Endothelial cell (in vitro differentiated cells): ENCODE measurements at regions not wholly inside any gene's neighbourhood (a gene's known extent, or its start where the extent isn't known, plus 50 kb on each side); places are given as distances from the start of the nearest gene placed in this dataset.
"Not testable (repeated sequence)": the region's sequence is repeated elsewhere in the genome, so short reads cannot be mapped to it uniquely, and the experiment has no call there.

Experiments
- DNase-seq: peaks from one replicate; pipeline ENCODE4 v3.0.0; 2021; ENCODE audit warnings: low spot score
- H3K27ac Mint-ChIP-seq: one replicate; pipeline ENCODE4 v1.8.0; 2021; ENCODE audit warnings: mixed read lengths, inconsistent platforms; ENCODE audit not compliant: unreplicated experiment
- H3K27me3 Mint-ChIP-seq: one replicate; pipeline ENCODE4 v1.8.0; 2021; ENCODE audit warnings: mild to moderate bottlenecking, moderate library complexity, mixed read lengths, inconsistent platforms; ENCODE audit not compliant: unreplicated experiment
- H3K36me3 Mint-ChIP-seq: one replicate; pipeline ENCODE4 v1.8.0; 2021; ENCODE audit warnings: mild to moderate bottlenecking, low read depth, mixed read lengths, inconsistent platforms; ENCODE audit not compliant: unreplicated experiment
- H3K4me1 Mint-ChIP-seq: one replicate; pipeline ENCODE4 v1.8.0; 2021; ENCODE audit warnings: mild to moderate bottlenecking, mixed read lengths, inconsistent platforms; ENCODE audit not compliant: unreplicated experiment
- H3K4me3 Mint-ChIP-seq: one replicate; pipeline ENCODE4 v1.8.0; 2021; ENCODE audit warnings: mild to moderate bottlenecking, mixed read lengths, inconsistent platforms; ENCODE audit not compliant: unreplicated experiment
- H3K9me3 Mint-ChIP-seq: one replicate; pipeline ENCODE4 v1.8.0; 2021; ENCODE audit warnings: mixed read lengths, inconsistent platforms; ENCODE audit not compliant: unreplicated experiment

DNA sequence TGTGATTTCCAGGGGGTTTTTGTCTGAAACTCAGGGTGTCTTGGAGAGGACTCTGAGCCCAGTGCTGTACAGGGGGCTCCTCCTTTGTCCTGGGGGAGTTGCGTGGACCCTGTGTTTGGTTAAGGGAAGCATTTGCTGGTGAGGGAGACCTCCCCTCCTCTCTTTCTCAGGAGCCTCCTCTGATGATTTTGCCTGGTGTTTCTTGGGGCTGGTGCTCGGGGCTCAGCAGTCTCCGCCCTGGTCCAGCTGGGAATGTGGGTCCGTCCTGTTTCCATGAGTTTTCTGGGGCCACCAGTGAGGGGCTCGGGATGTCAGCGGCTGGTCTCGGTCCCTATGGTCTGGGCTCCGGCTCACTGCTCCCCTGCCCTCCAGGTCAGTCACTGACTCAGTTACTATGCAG is 149.1 kb upstream of the POTEB2 start:
- H3K9me3 Mint-ChIP-seq, H3K27me3 Mint-ChIP-seq, DNase-seq, H3K27ac Mint-ChIP-seq, H3K4me1 Mint-ChIP-seq, H3K36me3 Mint-ChIP-seq, H3K4me3 Mint-ChIP-seq: not testable (repeated sequence)

- not testable (repeated sequence) for DNase-seq, H3K4me3 Mint-ChIP-seq, H3K27me3 Mint-ChIP-seq, H3K27ac Mint-ChIP-seq, H3K4me1 Mint-ChIP-seq, H3K9me3 Mint-ChIP-seq, H3K36me3 Mint-ChIP-seq
Observed at GRCh38 chr15:21013308-21013707, 147.2 kb upstream of the POTEB2 start.

DNA sequence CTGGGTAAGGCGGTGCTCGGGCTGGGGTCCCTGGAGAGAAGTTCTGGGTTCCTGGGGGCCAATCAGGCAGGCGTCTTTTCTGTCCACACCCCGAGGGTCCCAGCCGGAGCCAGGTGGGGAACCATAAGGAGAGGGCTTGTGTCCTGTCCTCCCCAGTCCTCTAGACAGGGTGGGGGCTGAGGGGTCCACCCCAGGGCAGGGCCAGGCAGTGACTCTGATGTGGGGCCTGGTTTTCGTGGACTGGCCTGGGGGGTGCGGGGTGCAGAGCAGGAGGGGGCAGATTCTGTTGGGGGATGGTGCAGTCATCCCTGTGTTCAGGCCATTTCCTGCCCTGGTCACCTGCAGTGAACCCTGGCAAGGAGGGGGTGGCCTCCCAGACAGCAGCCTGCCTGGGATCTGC is 143.5 kb upstream of the POTEB2 start:
- H3K4me1 Mint-ChIP-seq, H3K9me3 Mint-ChIP-seq, H3K27ac Mint-ChIP-seq, DNase-seq, H3K4me3 Mint-ChIP-seq, H3K36me3 Mint-ChIP-seq, H3K27me3 Mint-ChIP-seq: not testable (repeated sequence)

GRCh38 chr15:21003459-21003858 is 137.3 kb upstream of the POTEB2 start:
- DNase-seq, H3K27me3 Mint-ChIP-seq, H3K36me3 Mint-ChIP-seq, H3K4me1 Mint-ChIP-seq, H3K4me3 Mint-ChIP-seq, H3K9me3 Mint-ChIP-seq, H3K27ac Mint-ChIP-seq: not testable (repeated sequence)

- not testable (repeated sequence) for H3K9me3 Mint-ChIP-seq, DNase-seq, H3K4me3 Mint-ChIP-seq, H3K36me3 Mint-ChIP-seq, H3K4me1 Mint-ChIP-seq, H3K27ac Mint-ChIP-seq, H3K27me3 Mint-ChIP-seq
Observed at GRCh38 chr15:21001950-21002349, 135.8 kb upstream of the POTEB2 start.

DNA sequence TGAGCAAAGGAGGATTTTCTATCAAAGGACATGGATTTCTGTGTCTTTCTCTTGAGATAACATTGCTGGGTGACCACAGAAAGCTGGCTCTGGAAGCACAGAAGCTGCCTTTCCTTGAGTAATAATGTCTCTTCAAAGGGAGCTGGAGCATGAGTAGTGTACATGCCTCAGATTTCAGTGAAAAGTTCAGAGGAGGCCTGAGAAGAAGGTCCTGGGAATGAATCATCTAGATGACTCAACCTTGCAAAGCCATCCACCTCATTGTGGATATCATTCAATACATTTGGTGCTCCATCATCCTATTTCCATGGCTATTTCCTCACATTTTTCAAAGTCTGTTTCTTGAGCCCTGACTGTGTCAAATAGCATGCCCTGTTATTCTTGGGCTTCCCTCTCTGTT is 125.6 kb upstream of the POTEB2 start:
- not testable (repeated sequence) for H3K9me3 Mint-ChIP-seq, H3K36me3 Mint-ChIP-seq, H3K4me1 Mint-ChIP-seq, H3K27ac Mint-ChIP-seq, H3K27me3 Mint-ChIP-seq, H3K4me3 Mint-ChIP-seq, DNase-seq

DNA sequence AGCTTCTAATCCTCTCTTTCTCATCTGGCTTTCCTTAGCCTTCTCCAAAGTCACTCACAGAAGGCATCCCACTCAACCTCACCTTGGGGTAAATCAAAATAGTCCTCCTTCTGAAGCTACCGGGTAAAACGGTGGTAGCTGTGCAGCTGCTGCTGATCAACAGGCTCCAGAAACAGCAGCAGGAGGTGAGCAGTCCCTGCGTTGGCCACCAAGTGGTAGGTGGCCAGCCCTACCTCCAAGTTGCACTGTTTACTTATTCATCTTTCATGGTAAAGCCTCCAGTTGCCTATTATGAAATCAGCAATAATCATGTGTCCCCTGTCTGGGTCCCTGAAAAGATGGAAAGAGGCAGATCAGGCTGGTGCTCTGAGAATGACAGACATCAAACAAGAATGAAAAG is 125.1 kb upstream of the POTEB2 start:
- not testable (repeated sequence) for H3K27me3 Mint-ChIP-seq, H3K4me1 Mint-ChIP-seq, H3K9me3 Mint-ChIP-seq, H3K36me3 Mint-ChIP-seq, H3K4me3 Mint-ChIP-seq, DNase-seq, H3K27ac Mint-ChIP-seq

GRCh38 chr15:20986775-20987174 is 120.7 kb upstream of the POTEB2 start:
- not testable (repeated sequence) for H3K36me3 Mint-ChIP-seq, H3K27ac Mint-ChIP-seq, H3K9me3 Mint-ChIP-seq, H3K4me3 Mint-ChIP-seq, H3K27me3 Mint-ChIP-seq, DNase-seq, H3K4me1 Mint-ChIP-seq

DNA sequence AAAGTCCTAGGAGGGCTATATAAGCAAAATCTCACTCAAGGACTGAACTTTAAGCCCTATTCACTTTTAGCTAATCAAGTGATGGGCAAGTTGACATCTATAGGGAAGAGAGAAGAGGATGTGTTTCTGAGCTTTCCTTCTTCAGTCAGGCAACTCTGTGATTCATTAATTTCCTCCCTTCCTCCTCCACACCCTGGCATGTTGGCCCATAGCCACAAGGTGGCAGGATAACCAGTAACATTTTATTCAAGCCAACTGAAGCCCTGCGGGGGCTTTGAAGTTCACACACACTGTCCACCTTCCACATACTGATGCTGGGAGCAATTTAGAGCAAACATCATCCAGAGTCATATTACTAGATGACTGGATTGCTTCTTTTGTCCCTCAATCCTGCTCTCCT is 111.9 kb upstream of the POTEB2 start:
- not testable (repeated sequence) for H3K27ac Mint-ChIP-seq, H3K4me3 Mint-ChIP-seq, H3K36me3 Mint-ChIP-seq, H3K9me3 Mint-ChIP-seq, H3K27me3 Mint-ChIP-seq, H3K4me1 Mint-ChIP-seq, DNase-seq

GRCh38 chr15:20972762-20973161 is 106.6 kb upstream of the POTEB2 start:
- H3K36me3 Mint-ChIP-seq, H3K27ac Mint-ChIP-seq, H3K4me1 Mint-ChIP-seq, H3K4me3 Mint-ChIP-seq, DNase-seq, H3K9me3 Mint-ChIP-seq, H3K27me3 Mint-ChIP-seq: not testable (repeated sequence)

DNA sequence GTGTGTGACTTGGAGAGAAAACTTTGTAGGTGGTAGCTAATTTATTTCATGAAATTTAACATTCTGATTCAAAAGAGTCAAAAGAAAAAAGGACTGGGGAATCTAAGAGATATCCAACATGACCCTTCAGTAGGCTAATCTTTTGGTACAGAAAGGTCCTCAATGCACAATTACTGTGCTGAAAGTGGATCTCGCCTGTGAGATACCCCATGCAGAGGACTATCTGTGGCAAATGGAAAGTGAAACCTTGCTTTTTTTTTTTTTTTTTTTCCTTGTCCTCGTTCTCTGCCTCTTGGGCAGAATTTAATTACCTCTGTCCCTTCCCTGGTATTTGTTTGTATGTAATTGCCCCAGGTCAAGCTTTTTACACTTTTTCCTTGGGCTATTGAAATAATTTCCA is 93.2 kb upstream of the POTEB2 start:
- H3K9me3 Mint-ChIP-seq, H3K36me3 Mint-ChIP-seq: not testable (repeated sequence)

GRCh38 chr15:20929322-20929721 is 63.2 kb upstream of the POTEB2 start:
- not testable (repeated sequence) for H3K36me3 Mint-ChIP-seq, H3K9me3 Mint-ChIP-seq, H3K27ac Mint-ChIP-seq, H3K4me1 Mint-ChIP-seq, DNase-seq, H3K4me3 Mint-ChIP-seq, H3K27me3 Mint-ChIP-seq

More for the DNA sequence above, 93.2 kb upstream of the POTEB2 start:
- not testable (repeated sequence) for DNase-seq, H3K27me3 Mint-ChIP-seq, H3K4me1 Mint-ChIP-seq, H3K4me3 Mint-ChIP-seq, H3K27ac Mint-ChIP-seq
